ENCODE measurements at regions not wholly inside any gene's neighbourhood (a gene's known extent, or its start where the extent isn't known, plus 50 kb on each side); places are given as distances from the start of the nearest gene placed in this dataset.

DNA sequence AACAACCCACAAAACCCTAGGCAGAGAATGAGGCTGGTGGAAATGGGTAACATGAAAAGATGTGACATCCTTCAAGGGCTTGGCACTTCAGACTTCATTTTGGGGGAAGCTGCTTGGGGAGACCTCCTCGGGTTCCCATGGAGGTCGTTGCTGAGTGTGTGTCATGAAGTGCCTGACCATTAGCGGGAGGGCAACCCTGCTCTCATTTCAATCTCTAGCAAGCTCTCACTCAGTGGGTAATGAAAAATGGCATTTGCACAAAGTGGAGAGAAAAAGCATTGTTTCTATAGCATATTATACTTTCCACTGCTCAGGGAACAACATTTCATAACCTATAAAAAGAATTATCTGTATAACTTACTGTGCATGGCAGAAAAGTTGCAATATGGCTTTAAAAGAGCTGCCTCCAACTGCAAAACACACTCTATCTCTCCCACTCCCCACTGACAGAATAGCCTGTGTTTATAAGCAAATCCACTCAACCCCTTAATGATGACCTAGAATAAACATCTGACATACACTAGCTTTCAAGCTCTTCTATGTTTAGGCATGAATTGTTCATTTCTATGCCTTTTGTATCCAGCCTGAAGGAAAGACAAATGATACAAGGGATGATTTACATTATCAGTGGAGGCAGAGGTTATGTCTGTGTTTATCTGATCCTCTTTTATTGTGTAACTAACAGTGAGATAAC is 357.2 kb downstream of the ZSWIM6 start:
- TF ChIP-seq SUZ12 (IDR thresholded peaks at IDR 0.05; ENCODE audit: extremely low read depth, insufficient read depth, insufficient read length) (no peak), YY1 (IDR thresholded peaks at IDR 0.05; ENCODE audit: insufficient read depth, insufficient read length) (no peak), ZNF274 (IDR thresholded peaks at IDR 0.05; ENCODE audit: low read depth, low read length) (no peak)
- H3K27me3 ChIP-seq (ENCODE audit: insufficient read depth, insufficient read length), result no peaks in the 10 kb centered on the region
- no peak for DNase-seq (ENCODE audit: low read depth, low spot score)

DNA sequence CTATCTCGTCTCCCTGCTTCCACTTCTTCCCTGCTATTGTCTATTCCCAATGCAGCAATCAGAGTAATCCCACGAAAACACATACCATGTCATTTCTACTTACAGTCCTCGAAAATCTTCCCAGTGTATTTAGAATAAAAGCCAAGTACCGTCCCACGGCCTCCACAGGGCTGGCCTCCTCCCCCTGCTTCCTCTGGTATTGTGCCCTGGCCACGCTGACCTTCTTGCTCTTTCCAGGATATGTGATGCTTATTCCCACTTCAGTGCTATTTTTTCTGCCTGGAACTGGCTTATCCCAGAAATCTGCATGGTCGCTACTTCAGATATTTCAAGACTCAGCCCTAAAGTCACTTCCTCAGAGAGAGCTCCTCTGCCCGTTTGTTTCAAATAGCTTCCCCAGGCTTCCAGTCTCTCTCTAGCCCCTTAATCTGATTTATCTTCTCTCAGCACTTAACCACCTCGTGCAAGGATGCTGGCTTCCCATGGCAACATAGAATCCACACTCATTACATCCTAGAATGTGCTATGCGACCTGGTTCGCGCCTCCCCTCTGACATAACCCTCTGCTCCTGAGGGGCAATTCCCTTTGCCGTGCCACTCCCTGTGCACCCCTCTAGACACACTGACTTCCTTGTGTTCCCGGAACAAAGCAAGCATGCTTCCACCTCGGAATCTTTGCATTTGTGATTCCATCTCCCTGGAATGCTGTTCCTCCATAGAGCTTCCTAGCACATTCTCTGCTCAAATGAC is 365.9 kb downstream of the ZSWIM6 start:
- Histone ChIP-seq H3K4me3 (ENCODE audit: insufficient read length, low read depth) (no peak overlapping the region), H3K27me3 (ENCODE audit: insufficient read depth, insufficient read length) (no peaks in the 10 kb centered on the region), H3K36me3 (ENCODE audit: insufficient read depth, insufficient read length, low read length) (no peaks in the 10 kb centered on the region), H3K9me3 (ENCODE audit: insufficient read depth, low read length) (no peaks in the 10 kb centered on the region), H3K4me1 (ENCODE audit: insufficient read depth, insufficient read length) (no peaks in the 10 kb centered on the region), H3K9ac (ENCODE audit: insufficient read length, low read depth) (no peak overlapping the region)
- no peak for DNase-seq (ENCODE audit: low read depth, low spot score)
- TF ChIP-seq ZNF274 (IDR thresholded peaks at IDR 0.05; ENCODE audit: low read depth, low read length) (no peak), YY1 (IDR thresholded peaks at IDR 0.05; ENCODE audit: insufficient read depth, insufficient read length) (no peak), SUZ12 (IDR thresholded peaks at IDR 0.05; ENCODE audit: extremely low read depth, insufficient read depth, insufficient read length) (no peak)

More for the DNA sequence above, 357.2 kb downstream of the ZSWIM6 start:
- H3K9me3 ChIP-seq (ENCODE audit: insufficient read depth, low read length), result no peaks in the 10 kb centered on the region
- H3K9ac ChIP-seq (ENCODE audit: insufficient read length, low read depth), result no peak overlapping the region
- H3K36me3 ChIP-seq (ENCODE audit: insufficient read depth, insufficient read length, low read length), result no peaks in the 10 kb centered on the region
- no peaks in the 10 kb centered on the region for H3K4me1 ChIP-seq (ENCODE audit: insufficient read depth, insufficient read length)
- no peak overlapping the region for H3K4me3 ChIP-seq (ENCODE audit: insufficient read length, low read depth)

DNA sequence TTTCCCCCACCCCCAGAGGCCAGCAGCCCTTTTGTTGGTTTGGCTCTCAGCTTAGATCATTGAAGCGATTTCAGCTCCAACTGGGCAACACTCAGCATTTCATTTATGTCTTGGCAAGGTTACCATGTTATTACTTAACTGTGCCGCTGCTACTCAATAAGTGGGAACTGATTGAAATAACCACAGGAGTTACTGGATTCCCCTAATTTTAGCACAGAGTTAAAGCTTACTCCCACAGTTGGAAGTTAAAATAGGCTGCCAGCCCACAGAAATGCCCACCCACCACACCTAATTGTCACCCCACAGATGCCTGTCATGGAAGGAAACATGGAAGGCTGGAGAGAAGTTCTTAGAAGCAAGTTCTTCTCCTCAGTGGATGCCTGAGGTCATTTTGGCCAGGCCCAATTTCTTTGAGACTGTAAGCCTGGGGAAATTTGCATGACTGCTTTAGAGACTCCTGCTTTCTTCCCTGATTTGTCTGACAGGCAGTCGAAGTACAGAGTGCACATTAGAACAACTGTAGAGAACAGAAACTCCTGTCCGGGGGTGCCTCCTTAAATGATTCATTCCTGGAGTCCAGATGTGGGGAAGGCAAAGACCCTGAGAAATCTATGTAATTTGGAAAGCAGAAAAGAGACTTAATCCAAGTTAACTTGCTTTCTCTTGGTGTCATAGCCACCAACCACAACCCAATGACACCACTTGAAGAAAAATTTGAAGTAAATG is 370.0 kb downstream of the ZSWIM6 start:
- no peaks in the 10 kb centered on the region for H3K36me3 ChIP-seq (ENCODE audit: insufficient read depth, insufficient read length, low read length)
- H3K4me3 ChIP-seq (ENCODE audit: insufficient read length, low read depth), result no peak overlapping the region
- TF ChIP-seq YY1 (IDR thresholded peaks at IDR 0.05; ENCODE audit: insufficient read depth, insufficient read length) (no peak), SUZ12 (IDR thresholded peaks at IDR 0.05; ENCODE audit: extremely low read depth, insufficient read depth, insufficient read length) (no peak), ZNF274 (IDR thresholded peaks at IDR 0.05; ENCODE audit: low read depth, low read length) (no peak)
- H3K9ac ChIP-seq (ENCODE audit: insufficient read length, low read depth), result no peak overlapping the region
- no peak for DNase-seq (ENCODE audit: low read depth, low spot score)
- no peaks in the 10 kb centered on the region for H3K9me3 ChIP-seq (ENCODE audit: insufficient read depth, low read length)
- no peaks in the 10 kb centered on the region for H3K4me1 ChIP-seq (ENCODE audit: insufficient read depth, insufficient read length)
- H3K27me3 ChIP-seq (ENCODE audit: insufficient read depth, insufficient read length), result no peaks in the 10 kb centered on the region

DNA sequence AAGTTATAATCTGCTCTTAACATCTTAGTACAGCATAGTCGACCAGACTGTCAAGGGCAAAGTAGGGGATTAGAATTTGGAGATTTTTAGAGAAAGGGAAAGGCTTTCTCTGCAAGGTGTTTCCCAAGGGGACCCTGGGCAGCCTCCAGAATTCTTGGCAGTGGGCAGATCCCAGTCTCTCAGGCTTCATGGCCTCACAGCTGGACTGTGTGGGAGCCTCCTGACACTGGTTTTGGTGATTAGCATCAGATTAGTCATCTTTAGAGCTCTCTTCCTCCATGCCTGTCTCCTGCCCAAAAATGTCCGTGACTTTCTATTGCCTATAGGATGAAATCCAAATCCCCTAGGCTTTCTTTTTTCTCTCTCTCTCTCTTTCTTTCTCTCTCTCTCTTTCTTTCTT is 370.7 kb downstream of the ZSWIM6 start:
- no peaks in the 10 kb centered on the region for H3K36me3 ChIP-seq (ENCODE audit: insufficient read depth, insufficient read length, low read length)
- H3K4me1 ChIP-seq (ENCODE audit: insufficient read depth, insufficient read length), result no peaks in the 10 kb centered on the region
- H3K4me3 ChIP-seq (ENCODE audit: insufficient read length, low read depth), result no peak overlapping the region
- no peak for DNase-seq (ENCODE audit: low read depth, low spot score)
- no peaks in the 10 kb centered on the region for H3K9me3 ChIP-seq (ENCODE audit: insufficient read depth, low read length)
- TF ChIP-seq SUZ12 (IDR thresholded peaks at IDR 0.05; ENCODE audit: extremely low read depth, insufficient read depth, insufficient read length) (no peak), ZNF274 (IDR thresholded peaks at IDR 0.05; ENCODE audit: low read depth, low read length) (no peak), YY1 (IDR thresholded peaks at IDR 0.05; ENCODE audit: insufficient read depth, insufficient read length) (no peak)
- no peak overlapping the region for H3K9ac ChIP-seq (ENCODE audit: insufficient read length, low read depth)
- H3K27me3 ChIP-seq (ENCODE audit: insufficient read depth, insufficient read length), result no peaks in the 10 kb centered on the region

DNA sequence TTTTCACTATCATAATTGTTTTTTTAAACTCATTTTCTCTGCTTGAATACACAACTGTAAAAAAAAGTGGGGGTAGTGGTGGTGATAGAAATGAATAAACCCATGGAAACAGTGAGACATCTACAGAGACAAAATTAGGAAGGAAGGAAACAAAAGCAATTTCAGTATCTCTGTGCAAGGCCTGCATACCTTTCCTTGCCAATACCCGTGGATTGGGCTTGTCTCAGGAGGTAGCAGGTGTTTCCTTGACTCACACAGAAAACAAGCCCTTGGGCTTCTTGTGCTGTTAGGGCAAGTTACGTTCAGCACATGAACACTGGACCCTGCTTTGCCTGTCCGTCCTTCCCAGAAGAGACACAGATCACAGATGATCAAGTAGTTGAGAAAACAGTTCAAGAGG is 372.2 kb downstream of the ZSWIM6 start:
- no peaks in the 10 kb centered on the region for H3K27me3 ChIP-seq (ENCODE audit: insufficient read depth, insufficient read length)
- no peaks in the 10 kb centered on the region for H3K36me3 ChIP-seq (ENCODE audit: insufficient read depth, insufficient read length, low read length)
- no peak overlapping the region for H3K9ac ChIP-seq (ENCODE audit: insufficient read length, low read depth)
- H3K4me3 ChIP-seq (ENCODE audit: insufficient read length, low read depth), result no peak overlapping the region
- TF ChIP-seq ZNF274 (IDR thresholded peaks at IDR 0.05; ENCODE audit: low read depth, low read length) (no peak), SUZ12 (IDR thresholded peaks at IDR 0.05; ENCODE audit: extremely low read depth, insufficient read depth, insufficient read length) (no peak), YY1 (IDR thresholded peaks at IDR 0.05; ENCODE audit: insufficient read depth, insufficient read length) (no peak)
- H3K9me3 ChIP-seq (ENCODE audit: insufficient read depth, low read length), result no peaks in the 10 kb centered on the region
- DNase-seq (ENCODE audit: low read depth, low spot score), result no peak
- no peaks in the 10 kb centered on the region for H3K4me1 ChIP-seq (ENCODE audit: insufficient read depth, insufficient read length)

DNA sequence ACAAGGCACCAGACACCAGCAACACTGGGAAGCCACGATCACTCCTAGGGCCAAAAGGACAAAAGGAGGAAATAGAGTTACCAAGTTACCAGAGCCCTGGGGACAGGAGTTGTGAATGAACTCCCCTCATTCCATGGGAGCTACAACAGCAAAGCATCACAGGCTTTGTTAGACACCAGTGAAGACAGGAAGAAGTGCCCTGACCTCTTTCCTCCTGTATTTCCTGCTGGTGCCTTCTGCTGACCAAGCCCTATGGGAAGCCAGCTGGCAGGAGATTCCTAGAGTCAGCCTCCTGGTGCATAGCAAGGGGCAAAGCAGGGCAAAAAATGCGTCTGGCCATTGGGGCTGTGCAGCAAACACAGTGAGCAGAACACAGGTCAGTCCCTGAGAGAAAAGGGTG is 374.7 kb downstream of the ZSWIM6 start:
- Histone ChIP-seq H3K36me3 (ENCODE audit: insufficient read depth, insufficient read length, low read length) (no peaks in the 10 kb centered on the region), H3K4me3 (ENCODE audit: insufficient read length, low read depth) (no peak overlapping the region), H3K4me1 (ENCODE audit: insufficient read depth, insufficient read length) (no peaks in the 10 kb centered on the region), H3K27me3 (ENCODE audit: insufficient read depth, insufficient read length) (no peaks in the 10 kb centered on the region), H3K9me3 (ENCODE audit: insufficient read depth, low read length) (no peaks in the 10 kb centered on the region), H3K9ac (ENCODE audit: insufficient read length, low read depth) (no peak overlapping the region)
- no peak for DNase-seq (ENCODE audit: low read depth, low spot score)
- TF ChIP-seq SUZ12 (IDR thresholded peaks at IDR 0.05; ENCODE audit: extremely low read depth, insufficient read depth, insufficient read length) (no peak), YY1 (IDR thresholded peaks at IDR 0.05; ENCODE audit: insufficient read depth, insufficient read length) (no peak), ZNF274 (IDR thresholded peaks at IDR 0.05; ENCODE audit: low read depth, low read length) (no peak)

DNA sequence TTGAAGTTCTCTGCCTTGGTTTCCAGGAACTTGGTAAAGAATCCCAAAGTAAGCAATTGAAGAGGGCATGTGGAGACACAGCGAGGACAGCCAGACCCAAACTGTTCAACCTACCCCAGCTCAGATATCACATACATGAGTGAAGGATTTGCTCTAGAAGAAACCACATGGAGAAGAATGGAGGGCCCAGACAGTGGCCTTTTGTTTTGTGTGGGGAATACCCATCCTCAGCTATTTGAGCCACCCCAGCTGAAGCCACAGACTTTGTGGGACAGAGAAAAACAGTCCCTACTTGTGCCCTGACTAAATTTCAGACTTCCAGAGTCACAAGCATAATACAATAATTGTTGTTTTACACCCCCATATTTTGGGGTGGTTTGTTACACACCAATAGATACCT is 387.1 kb downstream of the ZSWIM6 start:
- Histone ChIP-seq H3K27me3 (ENCODE audit: insufficient read depth, insufficient read length) (no peaks in the 10 kb centered on the region), H3K9ac (ENCODE audit: insufficient read length, low read depth) (no peak overlapping the region), H3K4me3 (ENCODE audit: insufficient read length, low read depth) (no peak overlapping the region), H3K36me3 (ENCODE audit: insufficient read depth, insufficient read length, low read length) (no peaks in the 10 kb centered on the region), H3K9me3 (ENCODE audit: insufficient read depth, low read length) (0 out of 2 replicates have a peak, but pooled peaks cover 6% of the 10 kb centered on the region), H3K4me1 (ENCODE audit: insufficient read depth, insufficient read length) (no peaks in the 10 kb centered on the region)
- no peak for DNase-seq (ENCODE audit: low read depth, low spot score)
- TF ChIP-seq ZNF274 (IDR thresholded peaks at IDR 0.05; ENCODE audit: low read depth, low read length), result no peak
- no peak for TF ChIP-seq SUZ12 (IDR thresholded peaks at IDR 0.05; ENCODE audit: extremely low read depth, insufficient read depth, insufficient read length)
- TF ChIP-seq YY1 (IDR thresholded peaks at IDR 0.05; ENCODE audit: insufficient read depth, insufficient read length), result no peak

All from NT2/D1 (cell line).